Thyroid gland (tissue), 4 donors: ENCODE measurements at regions not wholly inside any gene's neighbourhood (a gene's known extent, or its start where the extent isn't known, plus 50 kb on each side); places are given as distances from the start of the nearest gene placed in this dataset.

Source experiments
- DNase-seq, 2 donors: peaks; one replicate each; pipeline ENCODE4 v3.0.0-alpha.2; 2019
- H3K27ac ChIP-seq, 3 donors: fragments of 200-600 bp; sonication (generic); 1 replicate in 2 of 3; 2 replicates in 1 of 3; pipeline ENCODE4 v1.5.1; 2016 to 2019; ENCODE audit warnings: mild to moderate bottlenecking in 1 of 3, moderate library complexity in 1 of 3
- H3K27me3 ChIP-seq: fragments of 200-600 bp; sonication (generic); one replicate; pipeline ENCODE4 v1.5.1; 2019
- H3K36me3 ChIP-seq, 2 donors: fragments of 200-600 bp; sonication (generic); one replicate each; pipeline ENCODE4 v1.5.1; 2016 to 2019
- H3K4me1 ChIP-seq, 2 donors: fragments of 200-600 bp; sonication (generic); one replicate each; pipeline ENCODE4 v1.5.1; 2017 to 2019
- H3K4me3 ChIP-seq, 3 donors: fragments of 200-600 bp; sonication (generic); replicated peaks in 1 of 3; 1 replicate in 2 of 3; 2 replicates in 1 of 3; pipeline ENCODE4 v1.5.1; 2016; ENCODE audit warnings: mild to moderate bottlenecking in 1 of 3
- H3K9me3 ChIP-seq: fragments of 200-600 bp; sonication (generic); one replicate; pipeline ENCODE4 v1.5.1; 2017
- CTCF ChIP-seq, 6 experiments: fragments of 200-600 bp in 3 of 6; fragments of 450-650 bp in 3 of 6; sonication (generic) in 3 of 6; IDR thresholded peaks; one replicate each; pipeline ENCODE4 v1.5.1; 2016 to 2019; ENCODE audit warnings: antibody characterized with exemption in 6 of 6, mild to moderate bottlenecking in 2 of 6, inconsistent platforms in 1 of 6, moderate library complexity in 1 of 6
- POLR2A ChIP-seq, 2 donors: fragments of 450-650 bp; IDR thresholded peaks; one replicate each; pipeline ENCODE4 v1.6.1; 2017; ENCODE audit warnings: antibody characterized with exemption in 2 of 2, mild to moderate bottlenecking in 2 of 2, moderate library complexity in 1 of 2
- WGBS, 2 donors: methylation state at CpG; one replicate each; pipeline ENCODE4 v1.1.5; 2017; 5-methylcytosine and 5-hydroxymethylcytosine counted together
- intact Hi-C: fragments of 100-400 bp; cut with DNase I; formaldehyde crosslinking; loops from one replicate; pipeline ENCODE4 v1.15.1; 2023

DNA sequence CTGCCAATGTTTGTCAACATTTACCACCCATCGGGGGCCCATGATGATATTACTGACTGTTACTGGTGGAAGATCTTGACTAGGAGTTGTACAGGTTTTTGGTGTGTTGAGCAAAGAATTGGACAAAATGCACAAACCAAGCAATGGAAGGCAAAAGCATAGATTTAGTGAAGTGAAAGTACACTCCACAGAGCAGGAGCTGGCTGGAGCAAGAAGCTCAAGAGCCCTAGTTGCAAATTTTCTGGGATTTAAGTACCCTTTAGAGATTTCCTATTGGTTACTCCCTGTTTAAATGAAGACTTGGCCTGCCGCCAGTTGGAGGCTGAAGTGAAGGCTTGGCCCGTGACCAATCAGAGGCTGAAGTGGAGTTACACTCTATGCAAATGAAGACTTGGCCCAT is 128.6 kb upstream of the KL start:
- Histone ChIP-seq H3K27me3 (no peaks in the 10 kb centered on the region), H3K27ac (no peak overlapping the region), H3K4me1 (peaks cover 0 to 5% of the 10 kb centered on the region in 2 donors), H3K4me3 (no peak overlapping the region), H3K9me3 (no peaks in the 10 kb centered on the region), H3K36me3 (no peaks in the 10 kb centered on the region)
- no peak for DNase-seq
- WGBS, 2 donors: 94 to 99% methylated on average over 3 of the region's 3 CpGs
- intact Hi-C loops: no loop called here
- TF ChIP-seq POLR2A (IDR thresholded peaks at IDR 0.05) (no peak), CTCF (IDR thresholded peaks at IDR 0.05) (no peak)

DNA sequence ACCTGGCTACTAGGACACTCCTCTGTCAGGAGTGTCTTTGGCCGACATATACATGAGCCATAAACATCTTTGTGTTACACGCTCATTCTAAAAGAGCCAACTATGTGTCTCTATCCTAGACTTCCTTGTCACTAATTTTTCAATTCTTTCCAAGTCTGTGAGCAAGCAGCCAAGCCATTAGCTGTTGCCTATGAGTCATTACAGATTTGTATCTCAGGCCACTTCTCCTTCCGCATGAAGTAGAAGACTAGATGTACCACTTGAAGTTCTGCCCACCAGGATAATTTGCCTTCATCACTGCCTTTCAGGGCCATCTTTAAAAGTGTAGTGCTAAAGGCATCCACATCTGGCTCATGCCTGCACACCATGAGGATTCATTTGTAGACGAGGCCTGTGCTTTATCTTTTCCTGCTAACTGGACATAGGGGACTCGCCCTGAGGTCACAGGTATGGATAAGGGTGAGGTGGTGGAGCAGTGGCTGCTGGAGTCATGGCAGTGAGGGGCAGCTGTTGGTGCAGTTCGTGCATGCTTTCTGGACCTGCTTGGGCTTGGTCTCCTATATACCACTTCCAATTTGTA is 126.1 kb upstream of the KL start:
- TF ChIP-seq CTCF (IDR thresholded peaks at IDR 0.05) (no peak), POLR2A (IDR thresholded peaks at IDR 0.05) (no peak)
- WGBS, 2 donors: 87 to 90% methylated on average over 6 of the region's 6 CpGs
- H3K4me3 ChIP-seq: no peak overlapping the region
- H3K27ac ChIP-seq: no peak overlapping the region
- H3K27me3 ChIP-seq: no peaks in the 10 kb centered on the region
- intact Hi-C loops: no loop called here
- DNase-seq: no peak
- no peaks in the 10 kb centered on the region for H3K9me3 ChIP-seq
- no peaks in the 10 kb centered on the region for H3K4me1 ChIP-seq
- H3K36me3 ChIP-seq: no peaks in the 10 kb centered on the region

DNA sequence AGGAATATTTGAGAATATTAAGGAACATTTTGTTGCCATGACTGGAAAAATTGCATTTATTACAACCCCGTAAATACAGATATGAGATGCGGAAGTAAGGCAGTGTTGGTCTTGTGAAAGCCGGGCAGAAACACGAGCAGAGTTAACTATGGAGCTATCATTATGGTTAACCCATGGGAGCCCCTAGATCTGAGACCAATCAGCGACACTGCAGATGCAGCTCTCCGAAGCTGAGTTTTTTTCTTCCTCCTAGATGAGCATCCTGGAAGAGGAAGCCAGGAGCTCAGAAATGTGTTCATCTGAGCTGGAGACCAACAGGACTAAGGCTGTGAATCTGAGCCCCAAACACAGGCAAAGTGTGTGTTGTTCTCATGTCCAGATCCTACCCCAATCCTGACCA is 123.0 kb upstream of the KL start:
- Histone ChIP-seq H3K4me3 (no peak overlapping the region), H3K4me1 (no peaks in the 10 kb centered on the region), H3K9me3 (no peaks in the 10 kb centered on the region), H3K27me3 (no peaks in the 10 kb centered on the region), H3K27ac (no peak overlapping the region), H3K36me3 (no peaks in the 10 kb centered on the region)
- TF ChIP-seq POLR2A (IDR thresholded peaks at IDR 0.05) (no peak), CTCF (IDR thresholded peaks at IDR 0.05) (no peak)
- intact Hi-C loops: no loop called here
- 92 to 96% methylated on average over 6 of the region's 6 CpGs for WGBS, 2 donors
- no peak for DNase-seq

- H3K4me1 ChIP-seq: no peaks in the 10 kb centered on the region
- H3K36me3 ChIP-seq: no peaks in the 10 kb centered on the region
- DNase-seq: no peak
- no peak for TF ChIP-seq POLR2A (IDR thresholded peaks at IDR 0.05)
- no peak for TF ChIP-seq CTCF (IDR thresholded peaks at IDR 0.05)
- H3K27ac ChIP-seq: no peak overlapping the region
- intact Hi-C loops: no loop called here
- no peaks in the 10 kb centered on the region for H3K27me3 ChIP-seq
- H3K4me3 ChIP-seq: no peak overlapping the region
- 87 to 92% methylated on average over 2 of the region's 2 CpGs for WGBS, 2 donors
- no peaks in the 10 kb centered on the region for H3K9me3 ChIP-seq
Measured at GRCh38 chr13:32894589-32895001, 121.6 kb upstream of the KL start.

GRCh38 chr13:32895296-32895695 is 120.9 kb upstream of the KL start:
- TF ChIP-seq POLR2A (IDR thresholded peaks at IDR 0.05) (no peak), CTCF (IDR thresholded peaks at IDR 0.05) (no peak)
- no peak overlapping the region for H3K4me3 ChIP-seq
- intact Hi-C loops: no loop called here

More at GRCh38 chr13:32895296-32895695, 120.9 kb upstream of the KL start:
- Histone ChIP-seq H3K27ac (no peak overlapping the region), H3K36me3 (no peaks in the 10 kb centered on the region), H3K9me3 (no peaks in the 10 kb centered on the region), H3K27me3 (no peaks in the 10 kb centered on the region), H3K4me1 (no peaks in the 10 kb centered on the region)
- no peak for DNase-seq
- 89 to 96% methylated on average over 3 of the region's 3 CpGs for WGBS, 2 donors
